ENCODE measurements at regions not wholly inside any gene's neighbourhood (a gene's known extent, or its start where the extent isn't known, plus 50 kb on each side); places are given as distances from the start of the nearest gene placed in this dataset.

DNA sequence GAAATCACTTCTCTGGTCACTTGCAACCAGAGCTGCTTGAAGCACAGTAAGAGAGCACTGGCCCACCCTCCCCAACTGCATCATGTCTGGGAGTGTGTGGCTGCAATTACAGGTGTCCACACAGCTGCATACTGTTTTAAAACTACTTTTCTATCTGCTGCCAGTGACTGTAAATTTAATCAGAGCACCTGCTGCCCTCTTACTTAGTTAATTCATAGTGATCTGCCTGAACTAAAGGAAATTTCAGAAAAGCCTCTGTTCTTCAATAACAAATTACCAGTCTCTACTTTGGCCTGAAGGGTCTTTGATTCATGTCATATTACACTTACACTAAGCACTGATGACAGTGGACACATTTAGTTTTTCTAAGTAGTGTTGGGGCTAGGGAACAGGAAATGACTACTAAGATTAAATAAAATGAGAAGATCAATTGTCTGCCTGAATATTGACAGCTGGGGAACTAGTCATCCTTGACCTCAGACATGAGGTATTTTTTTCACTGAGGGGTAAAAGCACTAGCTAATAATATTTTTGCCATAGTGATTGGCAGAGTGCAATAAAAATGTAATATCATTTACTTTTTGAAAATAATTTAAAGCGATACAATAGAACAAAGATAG, 788.9 kb upstream of the GRAMD2B start:
- H3K4me3 ChIP-seq (ENCODE audit: low read depth, low read length): no peak overlapping the region
- H3K36me3 ChIP-seq: no peaks in the 10 kb centered on the region
- no peaks in the 10 kb centered on the region for H3K27me3 ChIP-seq
- DNase-seq: peak; percentile 79
- H3K9me3 ChIP-seq: no peaks in the 10 kb centered on the region
- TF ChIP-seq, protein P1, sequence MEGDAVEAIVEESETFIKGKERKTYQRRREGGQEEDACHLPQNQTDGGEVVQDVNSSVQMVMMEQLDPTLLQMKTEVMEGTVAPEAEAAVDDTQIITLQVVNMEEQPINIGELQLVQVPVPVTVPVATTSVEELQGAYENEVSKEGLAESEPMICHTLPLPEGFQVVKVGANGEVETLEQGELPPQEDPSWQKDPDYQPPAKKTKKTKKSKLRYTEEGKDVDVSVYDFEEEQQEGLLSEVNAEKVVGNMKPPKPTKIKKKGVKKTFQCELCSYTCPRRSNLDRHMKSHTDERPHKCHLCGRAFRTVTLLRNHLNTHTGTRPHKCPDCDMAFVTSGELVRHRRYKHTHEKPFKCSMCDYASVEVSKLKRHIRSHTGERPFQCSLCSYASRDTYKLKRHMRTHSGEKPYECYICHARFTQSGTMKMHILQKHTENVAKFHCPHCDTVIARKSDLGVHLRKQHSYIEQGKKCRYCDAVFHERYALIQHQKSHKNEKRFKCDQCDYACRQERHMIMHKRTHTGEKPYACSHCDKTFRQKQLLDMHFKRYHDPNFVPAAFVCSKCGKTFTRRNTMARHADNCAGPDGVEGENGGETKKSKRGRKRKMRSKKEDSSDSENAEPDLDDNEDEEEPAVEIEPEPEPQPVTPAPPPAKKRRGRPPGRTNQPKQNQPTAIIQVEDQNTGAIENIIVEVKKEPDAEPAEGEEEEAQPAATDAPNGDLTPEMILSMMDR (IDR thresholded peaks at IDR 0.05; ENCODE audit: low read depth, low read length): no peak
- peaks cover 3% of the 10 kb centered on the region; the same call in 1 of the 2 replicates for H3K4me1 ChIP-seq

DNA sequence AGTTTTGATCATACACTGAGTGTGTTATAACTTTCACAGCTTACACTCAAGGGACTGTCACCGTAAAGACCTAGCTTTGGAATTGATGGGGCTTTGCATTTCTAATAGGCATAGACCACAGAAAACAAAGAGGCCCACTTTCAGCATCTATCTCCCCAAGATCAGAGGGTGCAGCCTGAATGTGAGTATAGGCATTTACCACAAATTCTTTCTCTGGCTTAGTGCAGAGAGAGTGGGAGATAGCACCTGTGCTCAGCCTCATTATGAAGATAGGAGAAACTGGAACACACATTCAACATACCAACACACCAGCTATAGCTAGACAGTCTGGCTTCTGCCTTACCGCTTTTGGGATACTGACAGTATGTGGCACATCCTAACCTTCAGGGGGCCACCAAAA, 783.4 kb upstream of the GRAMD2B start:
- TF ChIP-seq, protein P1 (IDR thresholded peaks at IDR 0.05; ENCODE audit: low read depth, low read length): no peak
- Histone ChIP-seq H3K27me3 (no peaks in the 10 kb centered on the region), H3K9me3 (no peaks in the 10 kb centered on the region), H3K4me1 (no peaks in the 10 kb centered on the region; the same call in 1 of the 2 replicates), H3K36me3 (no peaks in the 10 kb centered on the region), H3K4me3 (ENCODE audit: low read depth, low read length) (no peak overlapping the region)
- DNase-seq: no peak

DNA sequence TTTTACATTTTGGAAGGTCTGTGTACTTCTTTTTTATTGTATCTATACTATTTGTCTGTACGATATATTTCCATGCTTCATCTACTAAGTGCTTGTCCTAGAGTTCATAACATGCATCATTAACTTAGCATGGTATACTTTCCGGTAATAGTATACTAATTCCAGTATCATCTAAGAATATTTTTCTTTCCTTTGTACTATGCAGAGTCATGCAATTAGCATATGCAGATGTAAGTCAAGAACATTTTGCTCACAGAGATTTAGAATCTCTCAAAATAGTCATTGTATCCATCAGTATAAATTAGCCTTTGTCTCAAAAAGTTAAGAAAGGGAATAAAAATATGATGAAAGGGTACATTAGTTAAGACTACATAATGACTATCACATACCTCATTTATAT, 770.4 kb upstream of the GRAMD2B start:
- Histone ChIP-seq H3K9me3 (no peaks in the 10 kb centered on the region), H3K4me3 (ENCODE audit: low read depth, low read length) (no peak overlapping the region), H3K27me3 (no peaks in the 10 kb centered on the region), H3K36me3 (no peaks in the 10 kb centered on the region), H3K4me1 (peaks cover 5% of the 10 kb centered on the region)
- no peak for DNase-seq
- TF ChIP-seq, protein P1 (IDR thresholded peaks at IDR 0.05; ENCODE audit: low read depth, low read length): no peak

DNA sequence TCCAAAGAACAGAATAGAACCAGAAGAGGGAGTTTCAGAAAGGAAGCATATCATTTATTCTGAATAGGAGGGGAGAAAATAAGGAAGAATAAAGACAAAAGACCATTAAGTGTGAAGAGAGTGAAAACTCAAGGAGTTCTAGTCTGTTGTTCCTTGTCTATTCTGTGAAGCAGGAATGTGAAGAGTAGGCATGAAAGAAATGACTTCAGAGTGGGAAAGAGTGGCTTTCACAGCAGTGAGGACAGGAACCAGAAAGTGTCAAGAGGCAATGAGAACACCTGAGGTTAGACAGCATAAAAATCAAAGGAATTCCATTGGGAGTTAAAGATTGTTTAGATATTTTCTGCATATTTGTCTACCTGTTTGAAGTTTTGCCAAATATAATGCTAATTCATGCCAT, 768.8 kb upstream of the GRAMD2B start:
- peaks cover 17% of the 10 kb centered on the region for H3K4me1 ChIP-seq
- no peak for DNase-seq
- TF ChIP-seq, protein P1 (IDR thresholded peaks at IDR 0.05; ENCODE audit: low read depth, low read length): no peak
- no peaks in the 10 kb centered on the region for H3K9me3 ChIP-seq
- no peak overlapping the region for H3K4me3 ChIP-seq (ENCODE audit: low read depth, low read length)
- H3K27me3 ChIP-seq: no peaks in the 10 kb centered on the region
- H3K36me3 ChIP-seq: no peaks in the 10 kb centered on the region

DNA sequence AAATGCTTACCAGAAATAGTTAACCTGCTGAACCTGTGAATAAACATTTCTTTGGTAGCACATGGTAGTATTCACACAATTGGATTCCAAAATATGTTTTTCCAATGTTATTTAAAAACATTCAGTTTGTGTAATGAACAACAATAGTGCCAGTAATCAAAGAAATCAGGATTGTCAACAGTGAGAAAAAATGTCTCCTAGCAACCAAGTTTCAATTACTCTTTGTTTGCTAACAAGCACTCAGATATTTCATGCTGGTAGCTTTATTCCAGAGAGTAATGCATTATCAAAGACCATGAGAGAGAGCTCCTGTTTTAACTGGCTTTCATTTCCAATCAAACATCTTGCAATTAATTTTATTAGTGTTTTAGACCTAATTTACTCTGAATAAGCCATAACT, 768.1 kb upstream of the GRAMD2B start:
- DNase-seq: no peak
- H3K4me3 ChIP-seq (ENCODE audit: low read depth, low read length): no peak overlapping the region
- peaks cover 23% of the 10 kb centered on the region for H3K4me1 ChIP-seq
- H3K27me3 ChIP-seq: no peaks in the 10 kb centered on the region
- H3K9me3 ChIP-seq: no peaks in the 10 kb centered on the region
- H3K36me3 ChIP-seq: no peaks in the 10 kb centered on the region
- TF ChIP-seq, protein P1 (IDR thresholded peaks at IDR 0.05; ENCODE audit: low read depth, low read length): no peak

DNA sequence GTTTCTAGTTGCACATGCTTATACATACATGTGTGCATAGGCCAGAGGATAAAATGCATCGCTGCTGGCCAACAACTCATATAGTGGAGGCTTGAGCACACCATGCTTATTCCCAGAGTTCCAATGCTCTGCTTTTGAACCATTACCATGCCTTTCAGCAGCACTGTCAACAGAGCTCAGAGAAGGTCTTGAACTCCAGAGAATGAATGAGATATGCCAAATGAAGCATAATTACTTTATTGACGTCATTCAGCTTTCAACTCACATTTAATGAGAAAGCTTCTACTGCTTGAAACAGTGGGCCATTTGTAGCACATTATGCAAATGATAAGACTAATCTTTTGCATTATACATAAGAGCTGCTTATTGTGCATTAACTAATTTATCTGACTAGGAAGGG, 765.3 kb upstream of the GRAMD2B start:
- Histone ChIP-seq H3K9me3 (no peaks in the 10 kb centered on the region; the same call in 1 of the 2 replicates), H3K4me1 (peaks cover 23% of the 10 kb centered on the region), H3K4me3 (ENCODE audit: low read depth, low read length) (no peak overlapping the region), H3K27me3 (no peaks in the 10 kb centered on the region), H3K36me3 (no peaks in the 10 kb centered on the region)
- peak; percentile 33 for DNase-seq
- TF ChIP-seq, protein P1 (IDR thresholded peaks at IDR 0.05; ENCODE audit: low read depth, low read length): no peak
